Daoy (cell line): ENCODE measurements at regions not wholly inside any gene's neighbourhood (a gene's known extent, or its start where the extent isn't known, plus 50 kb on each side); places are given as distances from the start of the nearest gene placed in this dataset.

Experiments used
- DNase-seq: peaks from one replicate; pipeline ENCODE4 v3.0.0-alpha.2; 2015; ENCODE audit warnings: low read depth

DNA sequence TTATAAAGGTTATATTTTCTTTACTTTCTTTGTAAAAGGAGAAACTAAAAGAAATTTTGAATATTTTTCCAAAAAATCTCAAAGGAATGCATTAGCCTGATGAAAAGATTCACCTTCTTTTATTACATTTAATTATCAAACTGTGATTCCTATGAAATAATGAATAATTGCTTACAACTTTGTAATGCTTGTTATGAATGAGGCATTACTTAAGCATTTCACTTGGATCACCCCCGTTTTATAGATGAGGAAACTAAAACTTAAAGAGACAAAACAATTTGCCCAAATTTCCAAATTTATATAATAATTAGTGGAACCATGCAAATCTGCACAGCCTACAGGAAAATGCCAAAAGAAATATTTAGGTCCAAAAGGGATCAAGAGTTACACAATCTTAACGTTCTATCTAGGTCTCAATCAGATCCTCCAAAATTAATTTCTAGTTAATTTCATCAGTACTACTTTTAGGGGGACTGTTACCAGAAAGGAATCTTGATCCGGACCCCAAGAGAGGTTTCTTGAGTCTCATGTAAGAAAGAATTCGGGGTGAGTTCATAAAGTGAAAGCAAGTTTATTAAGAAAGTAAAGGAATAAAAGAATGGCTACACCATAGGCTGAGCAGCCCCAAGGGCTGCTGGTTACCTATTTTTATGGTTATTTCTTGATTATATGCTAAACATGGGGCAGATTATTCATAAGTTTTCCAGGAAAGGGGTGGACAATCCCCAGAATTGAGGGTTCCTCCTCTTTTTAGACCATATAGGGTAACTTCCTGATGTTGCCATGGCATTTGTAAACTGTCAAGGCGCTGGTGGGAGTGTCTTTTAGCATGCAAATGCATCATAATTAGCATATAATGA lies 288.0 kb downstream of the ADGB start:
- no peak for DNase-seq

DNA sequence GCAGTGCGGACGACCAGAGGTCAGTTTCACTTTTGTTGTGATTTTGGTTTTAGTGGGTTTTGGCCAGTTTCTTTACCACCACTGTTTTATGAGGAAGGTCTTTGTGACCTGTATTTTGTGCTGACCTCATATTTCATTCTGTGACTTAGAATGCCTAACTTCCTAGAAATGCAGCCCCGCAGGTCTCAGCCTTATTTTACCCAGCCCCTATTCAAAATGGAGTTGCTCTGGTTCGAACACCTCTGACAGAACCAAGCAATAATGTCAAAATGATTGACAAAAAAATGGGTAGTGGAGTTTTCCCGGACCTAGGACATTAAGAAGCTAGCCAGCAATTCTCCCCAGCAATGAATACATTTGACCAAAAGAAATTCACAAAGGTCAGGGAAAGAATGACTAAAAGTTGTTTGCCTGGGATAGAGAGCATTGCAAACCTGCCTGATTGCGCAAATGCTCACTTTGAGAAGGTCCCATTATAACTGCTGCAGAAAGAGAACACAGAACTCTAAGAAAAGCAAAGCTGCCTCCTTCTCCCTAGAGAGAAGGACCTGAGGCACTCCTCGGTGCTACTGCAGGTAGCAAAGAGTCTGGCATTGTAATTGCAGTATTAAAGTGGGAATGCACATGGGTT lies 288.8 kb downstream of the ADGB start:
- DNase-seq = no peak

DNA sequence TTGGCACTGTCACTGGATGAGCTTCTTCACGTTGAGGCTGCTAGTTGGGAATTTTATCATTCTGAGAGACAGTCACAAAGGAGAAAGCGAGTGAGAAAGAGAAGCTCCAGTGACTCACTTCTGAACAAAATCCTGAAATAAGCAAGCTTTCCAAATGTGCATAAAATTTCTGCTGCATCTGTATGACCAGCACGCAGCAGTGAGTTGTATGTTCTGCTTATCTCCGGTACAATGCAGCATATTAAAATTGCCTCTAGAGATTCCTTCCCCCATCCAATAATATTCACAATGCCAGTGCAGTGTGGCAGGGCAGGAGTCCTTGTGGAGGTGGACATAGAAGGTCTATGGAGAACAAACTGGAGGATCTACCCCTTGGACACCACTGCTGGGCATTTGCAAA lies 290.5 kb downstream of the ADGB start:
- no peak for DNase-seq

DNA sequence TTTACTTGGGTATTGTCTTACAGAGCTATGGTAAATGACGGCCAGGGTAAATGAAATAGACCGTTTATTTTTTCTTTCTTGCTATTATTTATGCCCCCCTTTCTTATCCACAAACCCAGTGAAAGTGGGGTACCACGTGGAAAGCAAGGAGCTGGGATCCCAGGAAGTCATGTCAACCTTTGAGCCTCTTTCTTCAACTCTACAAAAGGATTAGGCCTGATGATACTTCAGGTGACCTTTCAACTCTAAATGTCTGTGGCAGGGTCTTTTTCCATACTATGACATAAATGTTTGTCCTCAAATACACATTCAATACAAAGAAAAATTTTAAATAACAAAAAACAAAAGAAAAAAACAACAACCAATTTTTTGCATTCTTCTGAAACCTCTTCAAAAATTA lies 291.4 kb downstream of the ADGB start:
- no peak for DNase-seq

DNA sequence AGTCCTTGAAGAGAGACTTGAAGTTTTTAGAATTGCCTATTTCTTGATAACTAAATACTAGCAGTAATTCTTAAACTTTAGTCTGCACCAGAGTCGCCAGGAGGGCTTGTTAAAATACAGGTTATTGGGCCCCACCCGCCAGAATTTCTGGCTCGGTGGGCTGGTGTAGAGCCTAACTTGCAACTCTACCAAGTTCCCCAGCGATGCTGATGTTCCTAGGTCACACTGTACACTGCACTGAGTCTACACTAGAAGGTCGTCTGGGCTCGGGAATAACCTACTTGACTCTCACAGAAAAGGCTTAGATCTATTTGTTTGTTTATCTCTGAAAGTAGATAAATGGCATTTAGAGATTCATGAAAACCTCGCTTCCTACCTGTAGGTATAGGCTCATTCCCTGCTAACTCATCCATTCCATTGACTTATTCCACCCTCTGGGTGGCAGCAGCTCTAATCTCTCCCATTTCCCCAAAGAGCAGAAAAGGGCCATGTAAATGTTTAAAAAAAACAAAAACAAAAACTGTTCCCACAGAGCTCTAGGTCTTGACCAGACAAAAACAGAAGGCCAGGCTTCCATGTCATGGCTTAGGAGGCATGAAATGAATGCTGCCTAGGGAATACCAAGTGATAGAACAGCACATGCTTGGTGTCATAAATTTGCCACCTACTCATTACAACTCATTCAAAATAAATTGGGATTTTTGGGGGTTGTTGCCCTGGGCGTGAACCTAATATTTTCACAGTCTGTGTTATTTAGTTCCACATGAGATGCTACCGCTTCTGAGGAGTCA lies 292.1 kb downstream of the ADGB start:
- no peak for DNase-seq

DNA sequence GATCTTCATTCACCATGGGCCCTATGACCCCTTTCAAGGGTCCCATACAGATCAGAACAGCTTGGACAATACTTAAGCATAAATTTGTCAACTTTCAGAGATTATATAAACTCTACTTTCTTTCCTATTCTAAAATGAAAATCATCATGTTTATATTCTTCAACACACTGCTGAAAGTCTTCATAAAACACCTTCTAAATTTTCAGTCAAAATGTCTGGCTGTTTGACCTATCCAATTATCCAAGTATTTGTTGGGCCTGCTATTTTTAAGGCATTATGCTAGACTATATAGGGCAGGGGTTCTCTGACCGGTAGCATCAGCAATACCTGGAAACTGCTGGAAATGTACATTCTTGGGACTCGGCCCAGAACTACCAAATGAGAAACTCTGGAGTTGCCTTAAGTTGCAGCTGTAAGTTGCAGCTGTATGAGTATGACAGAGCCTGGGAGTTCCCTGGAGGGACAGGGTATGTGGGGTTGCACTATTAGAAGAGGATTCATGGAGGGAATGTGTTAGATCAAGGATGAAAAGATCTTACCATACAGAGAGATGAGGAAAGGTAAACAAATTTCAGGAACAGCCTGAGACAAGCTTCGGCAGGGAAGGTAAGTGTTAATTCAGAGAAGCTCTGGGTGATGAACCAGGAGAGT lies 293.0 kb downstream of the ADGB start:
- no peak for DNase-seq

DNA sequence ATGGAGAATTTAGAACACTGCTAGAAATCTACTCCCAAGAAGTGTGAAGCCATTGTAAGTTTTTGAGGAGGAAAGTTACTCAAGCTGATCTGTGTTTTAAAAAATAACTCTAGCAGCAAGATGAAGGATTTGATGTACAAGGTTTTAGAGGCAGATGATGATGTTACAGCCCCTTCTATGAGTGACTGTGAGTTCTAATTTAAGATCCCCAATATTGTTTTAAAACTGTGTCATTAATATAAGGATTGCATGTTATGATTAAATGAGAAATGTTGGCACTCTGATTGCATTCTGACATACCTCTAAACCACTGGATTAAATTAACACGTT lies 293.5 kb downstream of the ADGB start:
- no peak for DNase-seq

DNA sequence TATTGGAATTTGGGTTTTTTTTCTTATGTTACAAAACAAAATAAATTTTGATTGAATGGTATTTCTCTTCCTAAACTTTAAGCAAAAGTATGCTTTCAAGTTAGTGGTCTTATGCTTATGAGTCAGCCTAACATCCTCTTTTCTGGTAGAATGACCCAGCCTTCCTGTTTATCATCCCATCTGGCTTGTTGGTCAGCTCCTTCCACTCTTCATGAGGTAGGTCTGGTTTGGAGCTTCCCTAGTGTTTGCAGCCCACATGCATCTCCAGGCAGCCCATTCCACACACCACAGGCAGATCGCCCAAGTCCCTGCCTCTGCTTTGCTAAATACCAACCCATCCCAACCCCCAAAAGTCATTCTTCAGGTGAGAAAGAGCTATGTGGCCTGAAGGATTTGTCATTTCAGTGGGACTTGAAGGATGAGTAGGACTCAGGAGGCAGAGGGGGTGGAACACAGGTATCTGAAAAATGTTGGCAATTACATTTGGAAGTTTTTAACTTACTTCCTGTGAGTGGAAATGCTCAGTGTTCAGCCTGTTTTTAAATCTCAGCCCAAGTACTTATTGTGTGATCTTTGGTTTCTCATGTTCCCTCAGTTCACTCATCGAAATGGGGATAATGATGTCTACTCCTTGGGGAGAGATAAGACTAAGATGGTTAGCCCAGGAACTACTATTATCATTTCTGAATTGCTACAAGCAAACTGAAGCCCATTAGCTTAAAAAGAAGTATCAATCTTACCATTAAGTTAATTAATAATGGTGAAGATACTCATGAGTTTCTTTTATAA lies 294.0 kb downstream of the ADGB start:
- DNase-seq = peak; percentile 64

DNA sequence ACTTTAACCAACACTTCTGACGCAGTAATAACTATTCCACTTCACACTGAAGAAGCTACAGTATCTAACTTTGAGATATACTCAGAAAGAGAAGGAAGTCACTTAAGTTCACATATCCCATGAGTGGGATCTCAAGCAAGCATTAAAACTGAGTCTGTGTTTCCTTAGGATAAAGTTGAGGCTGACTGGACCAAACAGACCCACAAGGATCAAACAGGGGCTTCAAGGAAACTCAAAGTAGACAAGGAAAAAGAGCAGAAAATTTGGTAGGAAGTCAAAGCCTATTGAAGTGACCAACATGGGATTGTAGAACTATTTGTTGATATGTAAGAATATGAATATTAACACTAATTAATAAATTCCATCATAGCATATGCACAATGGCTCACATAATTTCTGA lies 294.9 kb downstream of the ADGB start:
- no peak for DNase-seq

DNA sequence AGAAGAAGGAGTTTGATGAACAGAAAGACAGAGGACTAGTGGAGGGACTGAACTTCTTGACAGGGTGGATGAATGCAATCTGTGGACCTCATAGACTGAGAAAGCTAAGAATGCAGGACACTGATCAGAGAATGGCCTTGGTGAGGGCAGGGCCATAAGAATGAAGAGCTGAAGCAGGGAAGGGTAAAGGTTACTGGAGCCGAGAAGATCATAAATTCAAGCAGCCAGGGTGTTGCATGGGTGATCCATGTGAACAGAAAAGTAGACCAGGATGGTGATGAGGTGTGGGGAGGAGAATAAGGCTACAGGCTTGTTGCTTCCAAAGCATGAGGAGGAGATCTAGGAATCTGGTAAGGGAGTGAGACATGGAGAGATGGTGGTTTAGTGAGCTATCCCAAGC lies 295.9 kb downstream of the ADGB start:
- no peak for DNase-seq

DNA sequence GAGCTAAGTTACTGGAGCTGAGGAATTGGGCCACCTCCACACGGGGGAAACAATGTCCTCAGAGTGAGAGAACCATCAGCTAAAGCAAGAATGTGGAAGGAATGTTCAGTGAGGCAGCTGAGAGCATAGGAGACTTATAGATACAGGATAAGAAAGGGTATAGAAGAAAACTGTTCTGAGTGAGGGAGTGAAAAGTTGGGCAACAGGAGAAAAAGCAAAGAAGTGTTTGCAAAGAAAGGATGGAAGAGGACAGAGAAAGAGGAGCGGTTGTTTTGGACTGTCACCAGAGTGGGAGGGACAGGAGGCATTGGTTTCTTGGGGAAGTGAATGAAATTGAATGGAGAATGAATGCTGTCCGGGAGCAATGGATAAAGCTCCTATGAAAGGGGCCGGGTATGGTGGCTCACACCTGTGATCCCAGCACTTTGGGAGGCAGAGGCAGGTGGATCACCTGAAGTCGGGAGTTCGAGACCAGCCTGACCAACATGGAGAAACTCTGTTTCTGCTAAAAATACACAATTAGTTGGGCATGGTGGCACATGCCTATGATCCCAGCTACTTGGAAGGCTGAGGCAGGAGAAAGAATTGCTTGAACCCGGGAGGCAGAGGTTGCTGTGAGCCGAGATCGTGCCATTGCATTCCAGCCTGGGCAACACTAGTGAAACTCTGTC lies 296.5 kb downstream of the ADGB start:
- DNase-seq = no peak

DNA sequence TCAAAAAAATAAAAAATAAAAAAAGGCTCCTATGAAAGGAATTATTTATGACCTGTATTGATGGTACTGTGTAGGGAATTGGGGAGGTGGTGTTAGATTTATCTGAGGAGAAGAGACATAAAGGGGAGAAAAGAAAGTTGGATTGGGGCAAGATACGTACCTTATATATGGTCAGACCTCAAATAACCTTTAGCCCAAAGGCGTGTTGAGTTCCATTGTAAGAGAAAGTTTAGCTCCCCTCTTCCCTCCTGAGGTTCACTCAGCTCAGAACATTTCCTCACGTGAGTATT lies 296.9 kb downstream of the ADGB start:
- DNase-seq = no peak

DNA sequence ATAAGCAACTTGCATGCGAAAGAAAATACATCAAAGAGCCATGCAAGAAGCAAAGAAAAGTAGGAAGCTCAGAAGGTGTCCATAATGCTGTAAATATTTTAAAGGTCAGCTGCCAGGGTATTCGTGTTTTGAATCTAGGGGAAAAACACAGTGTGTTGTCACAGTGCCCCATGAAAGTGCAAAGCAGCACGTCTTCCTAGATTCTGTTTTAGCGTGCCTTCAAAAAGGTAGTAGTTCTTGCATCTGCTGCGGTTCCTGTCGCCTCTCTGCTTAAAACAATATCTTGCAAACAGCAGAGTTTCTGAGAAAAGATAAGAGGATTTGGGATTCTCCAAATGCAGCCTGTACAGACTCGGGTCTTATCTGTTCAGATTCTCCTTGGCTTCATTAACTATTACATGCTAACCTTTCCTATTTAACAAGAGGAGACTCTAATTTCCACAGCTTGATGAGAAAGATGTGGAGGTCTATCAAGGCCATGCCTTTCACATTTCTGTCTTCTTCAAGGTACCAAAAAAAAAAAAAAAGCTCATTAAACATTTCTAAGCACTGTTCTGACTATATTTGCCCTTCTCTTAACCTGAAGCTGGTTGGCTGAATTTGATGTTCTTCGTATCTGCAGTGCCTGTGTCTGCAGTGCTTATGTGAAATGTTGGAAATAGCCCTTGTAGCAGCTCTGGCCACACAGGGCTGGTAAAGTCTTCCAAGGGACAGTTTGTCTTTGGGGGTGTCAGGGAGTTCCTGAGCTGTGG lies 297.5 kb downstream of the ADGB start:
- no peak for DNase-seq

DNA sequence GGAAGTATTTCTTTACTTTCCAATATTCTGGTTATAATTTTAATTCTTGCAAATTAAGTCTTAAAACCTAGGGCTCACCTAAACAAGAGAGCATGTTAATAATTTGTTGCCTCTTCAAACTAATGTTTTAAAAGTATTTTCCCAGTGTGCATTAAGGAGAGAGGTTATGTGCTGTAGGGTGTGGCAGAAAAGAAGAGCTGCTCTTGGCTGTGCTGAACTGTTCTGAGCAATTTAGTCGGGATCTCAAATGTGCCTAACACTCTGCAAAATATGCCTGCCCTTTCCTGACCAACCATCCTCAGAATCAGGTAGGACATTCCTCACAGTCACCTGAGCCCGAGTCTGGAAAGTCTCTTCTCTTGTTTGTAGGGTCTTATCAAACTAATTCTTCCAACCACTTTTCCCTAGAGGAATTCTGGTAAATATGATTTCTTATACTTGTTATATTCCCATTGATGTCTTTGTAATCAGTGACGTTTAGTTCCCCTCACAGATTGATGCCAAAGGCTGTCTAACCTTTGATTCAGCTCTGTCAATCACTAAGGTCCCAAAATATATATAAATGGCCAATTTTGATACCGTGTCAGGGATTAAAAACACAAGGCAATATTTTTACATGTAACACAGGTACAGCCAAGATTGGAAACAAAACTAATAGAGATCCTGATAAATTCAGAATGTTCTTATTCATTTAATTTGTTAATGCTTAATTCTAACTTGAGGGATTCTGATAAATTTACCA lies 298.4 kb downstream of the ADGB start:
- no peak for DNase-seq

DNA sequence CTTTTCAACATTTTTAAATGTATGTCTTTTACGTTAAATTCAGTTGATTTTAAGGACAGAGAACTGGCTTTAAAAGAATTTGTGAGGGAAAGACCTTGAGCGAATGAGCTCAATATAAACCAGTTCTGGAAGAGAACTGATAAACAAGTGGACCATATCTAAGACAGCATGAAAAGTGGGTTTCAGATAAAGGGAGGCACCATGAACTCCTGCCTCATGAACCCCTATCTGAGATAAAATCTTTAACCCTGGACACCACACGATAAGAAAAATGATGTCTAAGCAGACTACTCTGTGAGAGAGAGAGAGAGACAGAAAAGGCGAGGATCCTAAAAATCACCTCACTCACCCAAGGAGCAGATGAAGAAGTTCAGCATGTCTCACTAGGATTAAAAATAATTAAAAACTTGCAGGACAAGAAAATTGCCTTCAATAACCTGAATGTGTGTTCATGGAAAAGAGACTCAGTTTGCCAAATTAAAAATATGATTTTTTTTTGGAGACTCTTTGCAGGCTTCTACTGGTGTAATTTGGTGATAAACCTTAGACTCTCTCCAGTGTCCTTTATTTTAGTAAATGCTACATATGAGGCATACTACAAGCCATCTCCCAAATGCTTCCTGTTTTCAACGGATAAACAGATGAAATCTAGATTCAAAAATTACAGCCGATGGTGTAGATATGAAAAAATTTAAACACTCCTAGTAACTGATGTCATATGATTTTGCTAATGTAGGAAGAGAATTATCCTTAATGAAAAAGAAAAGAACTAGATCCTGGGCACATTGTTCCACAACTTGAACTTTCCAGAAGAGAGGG lies 299.5 kb downstream of the ADGB start:
- DNase-seq = no peak

DNA sequence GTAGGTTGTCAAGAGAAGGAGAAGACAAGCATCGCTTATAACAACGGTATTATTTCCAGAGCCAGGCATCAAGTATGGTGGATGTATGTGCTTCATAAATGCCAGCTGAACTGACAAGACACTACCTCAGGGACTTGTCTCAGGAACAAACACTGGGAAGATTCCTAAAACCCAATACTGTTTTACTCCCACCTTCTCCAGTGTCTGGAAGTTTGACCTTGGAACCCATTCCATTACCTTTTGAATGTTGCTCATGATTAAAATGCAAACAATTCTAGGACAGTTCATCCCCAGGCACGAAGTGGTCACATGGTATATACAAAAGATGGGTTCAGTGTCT lies 300.1 kb downstream of the ADGB start:
- no peak for DNase-seq

DNA sequence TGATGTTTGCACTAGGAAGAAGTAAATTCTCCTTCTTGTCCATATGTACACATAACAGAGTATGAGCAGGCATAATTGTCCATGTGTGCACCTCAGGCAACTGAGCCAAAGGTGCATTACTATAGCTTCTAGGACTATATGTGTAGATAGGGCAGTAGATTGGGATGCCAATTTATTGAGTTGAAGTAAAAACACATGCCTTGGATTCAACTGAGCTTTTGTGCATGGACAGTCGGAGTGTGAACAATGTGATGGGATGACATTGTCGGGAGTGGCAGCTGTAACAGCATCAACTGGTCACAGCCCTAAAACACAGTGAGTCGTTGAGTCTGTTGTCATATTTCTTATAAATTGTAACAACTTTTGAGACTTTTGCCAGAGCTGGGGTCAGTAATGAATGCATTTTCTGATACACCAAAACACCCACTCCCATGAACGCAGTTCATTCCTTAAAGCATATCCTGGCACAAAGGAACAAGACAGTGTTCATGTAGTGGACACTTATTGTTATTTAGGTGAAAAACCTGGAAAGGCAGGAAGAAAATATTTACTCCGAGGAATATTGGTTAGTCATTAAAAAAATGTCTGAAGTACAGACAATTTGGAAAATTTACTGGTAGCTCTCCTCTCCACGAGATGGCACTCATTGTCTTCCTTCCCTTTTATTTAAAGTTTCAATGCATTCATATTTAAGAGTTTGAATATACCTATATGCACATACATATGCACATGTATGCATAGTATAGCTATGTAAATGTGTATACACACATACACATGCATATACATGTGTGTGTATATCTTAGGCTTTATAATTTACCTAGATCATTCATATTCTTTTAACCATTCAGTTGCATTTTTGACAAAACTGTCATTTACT lies 302.0 kb upstream of the STXBP5 start:
- peak; percentile 30 for DNase-seq

DNA sequence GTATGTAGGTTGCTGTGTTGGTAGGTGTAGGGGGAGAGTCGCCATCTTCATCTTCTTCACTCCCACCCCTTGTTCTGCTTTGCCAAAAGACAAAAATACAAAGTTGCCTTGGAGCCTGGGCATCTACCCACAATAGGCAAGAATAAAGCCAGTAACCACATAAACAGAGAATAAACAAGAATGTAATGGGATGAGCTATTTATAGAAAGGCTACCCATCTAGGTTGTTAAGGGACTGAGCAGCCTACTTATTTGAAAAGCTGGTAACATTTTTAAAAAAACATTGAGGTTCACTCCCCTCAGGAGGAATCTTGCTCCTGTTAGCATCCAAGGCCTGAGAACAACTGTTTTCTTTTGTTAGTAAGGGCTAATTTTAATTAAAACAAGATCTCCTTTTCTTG lies 301.4 kb upstream of the STXBP5 start:
- no peak for DNase-seq
